Right ventricle myocardium superior (tissue), 1 donor: ENCODE measurements at regions not wholly inside any gene's neighbourhood (a gene's known extent, or its start where the extent isn't known, plus 50 kb on each side); places are given as distances from the start of the nearest gene placed in this dataset.

Source experiments
- ATAC-seq: fragments of 200-7000 bp; cut with Tn5 transposase; one replicate; pipeline ENCODE4 v1.9.1; 2020; ENCODE audit warnings: mild to moderate bottlenecking; ENCODE audit not compliant: poor library complexity
- DNase-seq: peaks from one replicate; pipeline ENCODE4 v3.0.0-alpha.2; 2020
- intact Hi-C: fragments of 100-400 bp; cut with DNase I; formaldehyde crosslinking; loops from one replicate; pipeline ENCODE4 v1.11.2; 2022
- donor health status: DM: no; HTN: yes; CAD: no; lungs with severe emphysema.

- intact Hi-C loops = no loop called here
- no peak for DNase-seq
- ATAC-seq = no peak
Observed at GRCh38 chr6:165900970-165901369, 237.9 kb upstream of the PDE10A start.

GRCh38 chr6:165899611-165900010 lies 236.6 kb upstream of the PDE10A start:
- intact Hi-C loops = no loop called here
- DNase-seq (no peak), ATAC-seq (no peak)

GRCh38 chr6:165895421-165896165 lies 232.6 kb upstream of the PDE10A start:
- intact Hi-C loops = no loop called here
- ATAC-seq = peak; percentile 52
- no peak for DNase-seq

GRCh38 chr6:165894171-165894825 lies 231.3 kb upstream of the PDE10A start:
- no peak for ATAC-seq
- intact Hi-C loops = no loop called here
- DNase-seq = no peak

GRCh38 chr6:165893431-165893830 lies 230.4 kb upstream of the PDE10A start:
- ATAC-seq (no peak), DNase-seq (no peak)
- intact Hi-C loops = no loop called here

GRCh38 chr6:165891320-165891719 lies 228.3 kb upstream of the PDE10A start:
- intact Hi-C loops = no loop called here
- DNase-seq (no peak), ATAC-seq (no peak)

- ATAC-seq (no peak), DNase-seq (no peak)
- intact Hi-C loops = no loop called here
Observed at GRCh38 chr6:165890404-165890735, 227.3 kb upstream of the PDE10A start.

GRCh38 chr6:165889636-165890403 lies 226.8 kb upstream of the PDE10A start:
- no peak for DNase-seq
- intact Hi-C loops = no loop called here
- ATAC-seq = peak; percentile 67

GRCh38 chr6:165886169-165886568 lies 223.1 kb upstream of the PDE10A start:
- intact Hi-C loops = no loop called here
- no peak for DNase-seq
- ATAC-seq = no peak

- intact Hi-C loops = loop anchor here (2.0 kb wide), 1 partner anchor 214 kb away; no protein-coding TSS in a partner anchor
Observed at GRCh38 chr6:165884813-165885765, 222.0 kb upstream of the PDE10A start.

GRCh38 chr6:165883851-165884640 lies 221.0 kb upstream of the PDE10A start:
- DNase-seq = no peak
- ATAC-seq = no peak
- intact Hi-C loops = loop anchor here (2.0 kb wide), 1 partner anchor 215 kb away; no protein-coding TSS in a partner anchor

More at GRCh38 chr6:165884813-165885765, 222.0 kb upstream of the PDE10A start:
- peak; percentile 94 for ATAC-seq
- peak; percentile 91 for DNase-seq

- DNase-seq (no peak), ATAC-seq (no peak)
- intact Hi-C loops = no loop called here
Observed at GRCh38 chr6:165881806-165882205, 218.8 kb upstream of the PDE10A start.

- ATAC-seq (no peak), DNase-seq (no peak)
- intact Hi-C loops = no loop called here
Observed at GRCh38 chr6:165880686-165881085, 217.6 kb upstream of the PDE10A start.

- ATAC-seq = peak; percentile 57
- intact Hi-C loops = no loop called here
- no peak for DNase-seq
Observed at GRCh38 chr6:165877773-165878172, 214.7 kb upstream of the PDE10A start.

- intact Hi-C loops = no loop called here
- no peak for DNase-seq
Observed at GRCh38 chr6:165877192-165877591, 214.2 kb upstream of the PDE10A start.

GRCh38 chr6:165876588-165876987 lies 213.5 kb upstream of the PDE10A start:
- intact Hi-C loops = no loop called here
- ATAC-seq (peak; percentile 89), DNase-seq (peak; percentile 83)

More at GRCh38 chr6:165877192-165877591, 214.2 kb upstream of the PDE10A start:
- peak; percentile 27 for ATAC-seq

GRCh38 chr6:165875946-165876345 lies 212.9 kb upstream of the PDE10A start:
- intact Hi-C loops = no loop called here
- DNase-seq (no peak), ATAC-seq (no peak)

- intact Hi-C loops = no loop called here
- no peak for ATAC-seq
- no peak for DNase-seq
Observed at GRCh38 chr6:165873976-165874375, 210.9 kb upstream of the PDE10A start.
